NOMO-1 (cell line): ENCODE measurements at regions not wholly inside any gene's neighbourhood (a gene's known extent, or its start where the extent isn't known, plus 50 kb on each side); places are given as distances from the start of the nearest gene placed in this dataset.

Experiments used
- DNase-seq, 2 experiments: peaks; one replicate each; lab custom pipeline; 2025; ENCODE audit not compliant: unreplicated experiment in 2 of 2; lab: John Stamatoyannopoulos, UW

GRCh38 chr12:90102957-90103652 is 394.5 kb upstream of the ATP2B1 start:
- peak in 1 of 2 experiments; percentile 49 for DNase-seq

GRCh38 chr12:90100579-90100978 is 391.9 kb upstream of the ATP2B1 start:
- DNase-seq, result no peak

- no peak for DNase-seq
Observed at GRCh38 chr12:90099288-90099687, 390.6 kb upstream of the ATP2B1 start.

DNA sequence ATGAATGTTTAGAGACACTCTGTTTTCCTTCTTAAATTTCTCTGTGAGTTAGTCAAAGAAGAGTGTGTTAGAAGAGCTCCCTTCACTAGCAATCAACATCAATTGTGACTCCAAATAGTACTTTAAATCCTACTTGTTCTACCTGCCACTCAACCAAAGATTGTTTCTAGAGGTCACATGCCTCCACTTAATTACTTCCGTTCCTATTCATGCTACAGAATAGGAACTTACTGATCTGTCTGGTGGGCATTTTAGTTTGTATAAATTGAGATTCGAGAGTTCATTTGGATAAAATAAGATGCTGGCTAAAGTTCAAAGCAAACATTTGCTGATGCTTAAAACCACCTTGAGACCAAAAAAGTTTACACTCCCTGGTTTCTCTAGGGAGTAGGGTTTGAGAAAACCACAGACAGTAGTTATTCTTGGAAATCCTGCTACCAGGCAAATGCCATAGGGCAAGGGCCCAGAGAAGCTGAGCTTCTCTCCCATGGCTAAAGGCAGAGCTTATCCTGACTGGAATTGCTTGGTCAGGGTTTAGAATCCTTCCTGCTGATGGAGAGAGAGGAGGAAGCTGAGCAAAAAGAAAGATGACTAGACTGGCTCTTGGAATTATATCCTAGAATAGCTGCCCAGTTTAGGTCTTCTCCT is 389.6 kb upstream of the ATP2B1 start:
- peak in 1 of 2 experiments; percentile 23 for DNase-seq

DNA sequence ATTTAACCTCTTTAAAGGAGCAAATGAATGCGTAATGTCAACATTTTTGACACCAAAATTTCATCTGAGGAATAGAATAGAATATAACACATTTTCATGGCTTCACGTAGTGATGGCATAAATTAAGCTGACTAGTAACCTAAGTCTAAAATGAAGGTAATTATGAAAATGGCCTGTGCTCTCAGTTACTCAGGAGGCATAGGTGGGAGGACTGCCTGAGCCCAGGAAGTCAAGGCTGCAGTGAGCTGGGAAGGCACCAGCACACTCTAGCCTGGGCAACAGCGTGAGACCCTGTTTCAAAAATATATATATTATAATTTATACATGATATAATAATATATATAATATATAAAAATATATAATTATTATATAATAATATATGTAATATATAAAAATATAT is 383.2 kb upstream of the ATP2B1 start:
- no peak for DNase-seq

DNA sequence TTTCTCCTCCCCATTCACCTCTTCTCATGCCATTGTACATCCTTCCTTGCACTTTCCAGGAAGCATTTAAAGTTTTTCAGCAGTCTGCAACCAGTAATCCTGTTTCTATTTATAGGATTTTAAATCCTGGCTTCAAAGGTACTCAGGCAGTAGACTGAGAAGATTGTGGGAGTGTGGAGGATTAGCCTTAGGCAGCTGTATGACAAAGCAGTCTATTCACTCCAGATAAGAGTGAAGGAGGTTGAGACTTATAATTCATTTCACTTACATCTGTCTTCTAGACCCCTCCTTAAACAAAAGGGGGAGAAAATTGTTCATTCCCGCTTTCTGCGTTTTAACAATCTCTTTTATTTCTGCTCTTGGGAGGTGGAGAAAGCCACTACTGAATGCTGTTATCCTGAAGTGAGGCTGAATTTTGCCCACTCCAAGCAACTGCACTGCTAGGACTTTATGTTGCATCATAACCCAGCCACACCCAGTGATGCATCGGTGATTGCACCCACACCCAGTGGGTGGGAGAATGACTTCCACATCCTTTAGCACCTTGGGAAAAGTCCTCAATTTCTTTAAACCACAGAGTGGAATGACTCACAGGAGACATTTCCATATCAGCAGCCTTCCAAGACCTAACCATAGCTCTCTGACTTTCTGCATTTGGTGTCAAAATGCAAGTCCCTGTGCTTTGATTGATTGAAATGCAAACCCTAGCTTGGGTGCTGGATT is 382.5 kb upstream of the ATP2B1 start:
- peak in 1 of 2 experiments; percentile 18 for DNase-seq

DNA sequence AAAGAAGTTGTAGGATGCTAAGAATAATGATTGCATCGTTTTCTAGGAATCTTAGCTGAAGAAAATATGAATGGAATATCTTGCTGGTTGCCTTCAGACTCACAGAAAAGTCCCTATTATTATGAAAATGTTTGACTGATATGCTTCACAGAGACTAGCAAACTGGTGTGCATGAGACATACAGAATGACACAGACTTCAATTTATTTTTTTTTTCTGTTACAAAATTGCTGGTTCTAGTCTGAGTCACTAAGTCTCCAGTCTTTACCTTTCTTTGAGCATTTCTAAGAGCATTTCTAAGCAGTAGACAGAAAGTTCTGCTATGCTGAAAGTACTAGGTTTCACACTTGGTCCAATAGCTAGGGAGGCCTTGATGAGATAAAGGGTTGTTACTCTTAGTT is 377.6 kb upstream of the ATP2B1 start:
- no peak for DNase-seq

GRCh38 chr12:90085494-90086274 is 377.0 kb upstream of the ATP2B1 start:
- DNase-seq, result no peak

DNA sequence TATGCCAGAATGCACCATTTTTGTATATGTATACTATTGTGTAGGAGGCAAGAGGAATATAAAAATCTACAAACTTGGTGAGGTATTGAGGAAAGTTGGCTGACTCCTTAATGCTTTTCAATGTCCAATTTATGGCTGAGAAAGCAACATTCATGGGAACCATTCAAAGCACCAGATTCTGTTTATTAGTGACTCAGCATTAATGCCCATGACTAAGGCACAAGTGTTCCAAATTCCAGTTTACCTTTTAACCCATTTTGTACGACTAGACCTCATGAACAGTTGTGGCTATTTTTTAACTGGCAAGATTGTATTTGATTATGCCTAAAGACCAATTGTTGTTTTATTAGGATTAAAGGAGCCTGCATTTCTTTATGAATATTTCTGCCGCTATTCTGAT is 375.4 kb upstream of the ATP2B1 start:
- DNase-seq, result no peak

- no peak for DNase-seq
Observed at GRCh38 chr12:90080616-90081015, 372.0 kb upstream of the ATP2B1 start.

DNA sequence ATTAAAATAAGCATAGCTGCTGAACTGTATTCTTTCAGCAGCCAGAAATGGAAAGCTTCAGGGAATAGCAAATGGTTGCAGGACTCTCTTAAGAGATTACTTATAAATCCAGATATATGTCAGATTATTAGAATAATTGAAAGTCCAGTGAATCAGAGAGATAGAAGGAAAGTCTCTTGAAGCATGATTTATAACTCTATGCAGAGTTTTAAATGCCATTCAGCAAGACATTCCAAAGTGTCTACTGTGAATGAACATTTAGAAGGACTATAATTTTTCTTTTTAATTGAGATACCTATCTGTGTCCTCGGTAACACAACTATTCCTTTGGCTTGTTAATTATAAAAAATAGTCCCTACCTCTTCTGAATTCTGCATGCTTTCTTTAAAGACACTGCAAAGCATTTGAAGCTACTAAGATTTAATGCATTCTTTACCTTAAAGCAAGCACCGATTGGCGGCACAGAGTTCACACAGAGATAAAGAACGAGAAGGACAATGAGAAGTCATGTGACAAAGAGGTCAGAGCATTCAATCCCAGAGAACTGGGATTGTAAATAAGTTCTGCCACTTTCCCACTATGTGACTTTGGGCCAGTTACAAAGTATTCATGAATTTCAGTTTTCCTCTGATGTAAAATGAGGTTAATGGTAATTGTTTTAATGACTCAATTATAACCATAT is 371.0 kb upstream of the ATP2B1 start:
- DNase-seq, result no peak

DNA sequence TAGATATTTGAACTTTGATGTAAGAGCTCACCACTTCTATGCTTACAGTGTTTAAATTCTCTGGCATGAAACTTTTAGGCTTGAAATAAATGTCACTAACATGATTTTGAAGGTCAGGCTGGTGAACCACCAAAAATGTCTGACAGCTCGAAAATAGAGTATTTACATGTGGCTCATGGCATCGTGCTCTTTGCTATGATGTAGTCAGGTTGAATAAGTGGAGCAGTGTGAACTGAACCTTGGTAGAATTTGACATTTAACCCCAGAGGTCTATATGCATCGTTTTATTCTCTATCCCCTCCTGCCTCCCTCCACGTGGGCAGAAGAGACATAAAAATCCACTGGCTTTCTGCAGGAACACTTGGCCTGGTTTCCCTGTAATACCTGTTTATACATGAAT is 369.7 kb upstream of the ATP2B1 start:
- DNase-seq, result no peak

DNA sequence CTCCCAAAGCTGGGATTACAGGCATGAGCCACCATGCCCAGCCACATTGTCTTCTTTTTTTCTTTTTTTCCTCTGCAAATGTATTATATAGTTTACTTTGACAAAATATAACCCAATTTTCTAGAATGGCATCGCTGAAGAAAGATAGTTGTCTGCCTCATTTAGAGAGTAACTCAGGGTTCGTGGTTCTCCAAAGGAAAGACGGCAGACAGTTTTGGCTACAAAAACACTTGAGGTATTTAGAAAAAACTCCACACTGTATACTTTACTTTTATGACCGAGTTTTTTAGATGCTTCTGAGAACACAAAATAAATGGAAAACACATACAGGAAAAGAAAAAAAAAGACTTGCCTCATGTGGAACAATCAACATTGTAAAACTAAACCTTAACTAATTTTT is 369.1 kb upstream of the ATP2B1 start:
- DNase-seq, result no peak

DNA sequence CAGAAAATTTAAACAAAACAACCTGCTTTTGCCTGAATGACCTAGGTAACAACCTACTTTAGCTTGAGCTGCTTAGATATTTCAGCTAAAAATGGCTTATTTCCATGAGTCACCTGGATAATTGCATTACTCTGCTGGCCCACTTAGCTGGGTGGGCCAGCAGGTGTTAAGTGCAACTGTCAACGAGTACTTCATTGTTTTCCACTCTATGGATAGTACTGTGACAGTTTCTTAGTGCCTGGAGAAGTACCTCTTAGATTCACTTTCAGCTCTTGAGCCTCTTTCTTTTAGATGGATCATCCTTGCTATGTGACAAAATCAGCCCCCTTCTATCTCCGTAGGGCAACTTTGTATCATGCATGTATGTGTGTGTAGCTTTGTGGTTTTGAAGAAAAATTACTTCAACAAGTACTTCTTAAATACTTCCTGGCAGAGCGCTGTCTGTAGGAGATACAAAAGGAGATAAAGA is 368.2 kb upstream of the ATP2B1 start:
- DNase-seq, result no peak

- DNase-seq, result no peak
Observed at GRCh38 chr12:90075685-90076084, 367.0 kb upstream of the ATP2B1 start.

GRCh38 chr12:90074086-90074485 is 365.4 kb upstream of the ATP2B1 start:
- DNase-seq, result no peak

GRCh38 chr12:90071996-90072395 is 363.4 kb upstream of the ATP2B1 start:
- DNase-seq, result no peak

DNA sequence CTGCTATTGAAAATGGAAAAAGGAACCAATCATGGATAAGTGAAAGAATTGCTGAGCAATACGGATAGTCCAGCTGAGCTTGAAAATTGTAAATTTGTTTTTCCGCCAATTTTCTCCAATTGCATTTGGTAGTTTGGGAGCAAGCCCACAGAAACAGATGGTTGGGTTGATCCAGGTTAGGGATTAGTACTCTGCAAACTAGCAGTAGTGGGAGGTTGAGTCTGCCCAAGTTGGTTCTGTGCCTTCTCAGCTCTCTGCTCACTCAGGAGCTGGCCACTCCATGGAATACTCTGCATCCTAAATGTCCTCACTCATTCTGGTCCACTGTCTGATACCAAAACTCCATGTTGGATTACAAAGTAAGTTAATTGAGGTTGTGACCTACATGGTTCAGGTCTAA is 361.1 kb upstream of the ATP2B1 start:
- DNase-seq, result no peak

GRCh38 chr12:90067791-90068190 is 359.2 kb upstream of the ATP2B1 start:
- DNase-seq, result no peak
